Neural progenitor cell (in vitro differentiated cells): ENCODE measurements at regions not wholly inside any gene's neighbourhood (a gene's known extent, or its start where the extent isn't known, plus 50 kb on each side); places are given as distances from the start of the nearest gene placed in this dataset.

Source experiments
- EZH2 ChIP-seq: fragments of 200-600 bp; sonication (generic); IDR thresholded peaks from 2 replicates; pipeline ENCODE4 v1.6.1; 2017; ENCODE audit warnings: antibody characterized with exemption, mild to moderate bottlenecking, moderate library complexity
- EZH2phosphoT487 ChIP-seq: fragments of 200-600 bp; sonication (generic); IDR thresholded peaks from 2 replicates; pipeline ENCODE4 v1.6.1; 2017; ENCODE audit warnings: antibody characterized with exemption
- TF ChIP-seq, protein P1 (sequence below): fragments of 200-600 bp; sonication (generic); IDR thresholded peaks from 2 replicates; pipeline ENCODE4 v1.5.1; 2017; ENCODE audit warnings: antibody characterized with exemption, mild to moderate bottlenecking

DNA sequence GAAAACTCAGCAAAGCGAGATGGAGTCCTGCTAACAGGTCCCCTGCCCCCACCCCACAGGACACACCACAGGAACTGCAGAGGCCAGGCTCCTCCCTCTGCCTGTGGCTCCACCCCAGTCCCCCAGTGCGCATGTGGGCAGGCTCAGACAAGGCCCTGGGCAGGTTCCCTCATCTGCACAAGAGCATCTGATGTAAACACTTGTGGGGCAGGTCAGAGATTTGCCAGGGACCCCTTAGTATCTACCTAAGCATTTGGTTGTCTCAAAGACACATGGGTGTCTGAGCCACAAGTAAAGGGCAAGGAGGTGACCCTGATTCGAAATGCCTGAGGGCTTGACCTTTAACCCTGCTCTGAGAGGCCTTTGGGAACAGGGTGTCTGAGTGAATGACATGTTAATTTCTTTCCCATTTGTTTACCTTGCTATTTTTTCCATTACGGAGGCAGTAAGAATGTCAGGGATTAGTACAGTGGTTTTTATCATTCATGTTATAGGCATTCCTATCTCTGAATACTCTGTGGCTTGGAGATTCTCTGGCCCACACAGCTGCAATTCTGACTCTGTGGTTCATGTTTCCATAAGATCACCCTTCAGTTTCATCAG, 85.3 kb downstream of the ZNF518B start:
- TF ChIP-seq, protein P1, sequence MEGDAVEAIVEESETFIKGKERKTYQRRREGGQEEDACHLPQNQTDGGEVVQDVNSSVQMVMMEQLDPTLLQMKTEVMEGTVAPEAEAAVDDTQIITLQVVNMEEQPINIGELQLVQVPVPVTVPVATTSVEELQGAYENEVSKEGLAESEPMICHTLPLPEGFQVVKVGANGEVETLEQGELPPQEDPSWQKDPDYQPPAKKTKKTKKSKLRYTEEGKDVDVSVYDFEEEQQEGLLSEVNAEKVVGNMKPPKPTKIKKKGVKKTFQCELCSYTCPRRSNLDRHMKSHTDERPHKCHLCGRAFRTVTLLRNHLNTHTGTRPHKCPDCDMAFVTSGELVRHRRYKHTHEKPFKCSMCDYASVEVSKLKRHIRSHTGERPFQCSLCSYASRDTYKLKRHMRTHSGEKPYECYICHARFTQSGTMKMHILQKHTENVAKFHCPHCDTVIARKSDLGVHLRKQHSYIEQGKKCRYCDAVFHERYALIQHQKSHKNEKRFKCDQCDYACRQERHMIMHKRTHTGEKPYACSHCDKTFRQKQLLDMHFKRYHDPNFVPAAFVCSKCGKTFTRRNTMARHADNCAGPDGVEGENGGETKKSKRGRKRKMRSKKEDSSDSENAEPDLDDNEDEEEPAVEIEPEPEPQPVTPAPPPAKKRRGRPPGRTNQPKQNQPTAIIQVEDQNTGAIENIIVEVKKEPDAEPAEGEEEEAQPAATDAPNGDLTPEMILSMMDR: no peak
- TF ChIP-seq EZH2: no peak
- TF ChIP-seq EZH2phosphoT487: no peak
